Vagina (tissue), 2 donors: ENCODE measurements at regions not wholly inside any gene's neighbourhood (a gene's known extent, or its start where the extent isn't known, plus 50 kb on each side); places are given as distances from the start of the nearest gene placed in this dataset.

Source experiments
- CTCF ChIP-seq, 3 experiments: fragments of 450-650 bp in 2 of 3; fragments of 200-600 bp in 1 of 3; sonication (generic) in 1 of 3; IDR thresholded peaks; one replicate each; pipeline ENCODE4 v1.5.1; 2017 to 2019; ENCODE audit warnings: antibody characterized with exemption in 3 of 3, mild to moderate bottlenecking in 2 of 3, moderate library complexity in 2 of 3
- POLR2A ChIP-seq, 2 donors: fragments of 450-650 bp; IDR thresholded peaks; one replicate each; pipeline ENCODE4 v1.6.1; 2017; ENCODE audit warnings: antibody characterized with exemption in 2 of 2, mild to moderate bottlenecking in 2 of 2, moderate library complexity in 2 of 2
- POLR2AphosphoS5 ChIP-seq, 2 donors: sonication (generic); formaldehyde crosslinking; IDR thresholded peaks; one replicate each; pipeline ENCODE4 v1.9.0; 2017; ENCODE audit warnings: antibody characterized with exemption in 2 of 2, mild to moderate bottlenecking in 2 of 2, low read depth in 1 of 2; ENCODE audit not compliant: insufficient read depth in 1 of 2

- TF ChIP-seq POLR2A (IDR thresholded peaks at IDR 0.05) (no peak), CTCF (IDR thresholded peaks at IDR 0.05) (no peak), POLR2AphosphoS5 (IDR thresholded peaks at IDR 0.05; ENCODE audit: insufficient read depth in 1 of 2, low read depth in 1 of 2) (no peak)
These were observed 1212.8 kb downstream of the REEP3 start for GRCh38 chr10:64733980-64734379.
